Sigmoid colon (tissue), 6 donors: ENCODE measurements at regions not wholly inside any gene's neighbourhood (a gene's known extent, or its start where the extent isn't known, plus 50 kb on each side); places are given as distances from the start of the nearest gene placed in this dataset.

Source experiments
- DNase-seq: peaks from one replicate; pipeline ENCODE4 v3.0.0-alpha.2; 2019
- H3K27ac ChIP-seq, 4 donors: fragments of 200-600 bp; sonication (generic); one replicate each; pipeline ENCODE4 v1.5.1; 2016 to 2019; ENCODE audit warnings: mild to moderate bottlenecking in 1 of 4
- H3K27me3 ChIP-seq, 3 donors: fragments of 200-600 bp; sonication (generic); one replicate each; pipeline ENCODE4 v1.5.1; 2019; ENCODE audit warnings: mild to moderate bottlenecking in 1 of 3
- H3K36me3 ChIP-seq, 4 donors: fragments of 200-600 bp; sonication (generic); one replicate each; pipeline ENCODE4 v1.5.1; 2016 to 2019
- H3K4me1 ChIP-seq, 4 donors: fragments of 200-600 bp; sonication (generic); one replicate each; pipeline ENCODE4 v1.5.1; 2017 to 2019
- H3K4me3 ChIP-seq, 4 donors: fragments of 200-600 bp; sonication (generic); one replicate each; pipeline ENCODE4 v1.5.1; 2017 to 2019; ENCODE audit warnings: mild to moderate bottlenecking in 2 of 4, moderate library complexity in 1 of 4
- H3K9me3 ChIP-seq, 4 donors: fragments of 200-600 bp in 3 of 4; sonication (generic) in 3 of 4; one replicate each; pipeline versions ENCODE4 v1.5.1 to v1.6.1; 2013 to 2019
- CTCF ChIP-seq, 4 experiments: fragments of 450-650 bp in 3 of 4; fragments of 200-600 bp in 1 of 4; IDR thresholded peaks; one replicate each; pipeline ENCODE4 v1.5.1; 2016 to 2019; ENCODE audit warnings: antibody characterized with exemption in 4 of 4, mild to moderate bottlenecking in 3 of 4, moderate library complexity in 2 of 4
- EP300 ChIP-seq, 4 donors: sonication (generic); formaldehyde crosslinking; IDR thresholded peaks; one replicate each; pipeline ENCODE4 v1.6.1; 2017; ENCODE audit warnings: antibody characterized with exemption in 4 of 4
- POLR2A ChIP-seq, 2 donors: fragments of 450-650 bp; IDR thresholded peaks; one replicate each; pipeline ENCODE4 v1.6.1; 2016; ENCODE audit warnings: antibody characterized with exemption in 2 of 2, mild to moderate bottlenecking in 2 of 2, moderate library complexity in 2 of 2
- POLR2AphosphoS5 ChIP-seq, 4 donors: sonication (generic); formaldehyde crosslinking; IDR thresholded peaks; one replicate each; pipeline ENCODE4 v1.6.1; 2017; ENCODE audit warnings: antibody characterized with exemption in 4 of 4
- WGBS, 2 donors: extraction: QIAGEN DNeasy Blood & Tissue Kit; methylation state at CpG; one replicate each; pipeline ENCODE4 v1.1.7; 2013; 5-methylcytosine and 5-hydroxymethylcytosine counted together
- intact Hi-C: fragments of 100-400 bp; cut with DNase I; formaldehyde crosslinking; loops from one replicate; pipeline ENCODE4 v1.15.1; 2023
- donor health status: healthy with polysubstance abuse.
- donor health status: healthy.

GRCh38 chr9:20188616-20189369, 400.0 kb upstream of the SLC24A2 start:
- TF ChIP-seq POLR2A (IDR thresholded peaks at IDR 0.05) (no peak), EP300 (IDR thresholded peaks at IDR 0.05) (no peak), POLR2AphosphoS5 (IDR thresholded peaks at IDR 0.05) (no peak), CTCF (IDR thresholded peaks at IDR 0.05) (no peak)
- Histone ChIP-seq H3K4me1 (no peaks in the 10 kb centered on the region), H3K9me3 (no peaks in the 10 kb centered on the region), H3K27ac (no peak overlapping the region), H3K4me3 (no peak overlapping the region), H3K36me3 (no peaks in the 10 kb centered on the region), H3K27me3 (no peaks in the 10 kb centered on the region)
- 69 to 73% methylated on average over 6 of the region's 6 CpGs for WGBS, 2 donors
- intact Hi-C loops = no loop called here
- no peak for DNase-seq

DNA sequence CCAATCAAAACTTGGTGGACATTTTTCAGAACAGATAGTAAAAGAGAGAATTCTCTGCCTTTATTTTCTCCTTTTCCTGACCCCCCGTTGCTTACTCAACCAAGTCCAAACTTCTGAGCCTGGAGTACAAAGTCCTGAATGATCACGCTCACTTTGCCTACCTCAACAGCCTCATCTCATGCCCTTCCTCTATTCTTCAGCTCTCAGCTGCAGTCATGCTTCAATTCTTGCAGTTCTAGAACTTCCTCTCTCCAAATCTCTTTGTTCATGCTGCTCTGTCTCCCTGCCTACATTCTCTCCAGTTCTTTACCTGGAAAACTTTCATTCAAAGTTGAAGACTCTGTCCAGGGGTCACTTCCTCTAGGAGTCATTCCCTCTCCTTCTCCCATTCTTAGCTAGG, 398.5 kb upstream of the SLC24A2 start:
- 34 to 54% methylated on average over 2 of the region's 2 CpGs for WGBS, 2 donors
- intact Hi-C loops = no loop called here

GRCh38 chr9:20186823-20187222, 398.0 kb upstream of the SLC24A2 start:
- intact Hi-C loops = no loop called here

More for the DNA sequence above, 398.5 kb upstream of the SLC24A2 start:
- Histone ChIP-seq H3K36me3 (no peaks in the 10 kb centered on the region), H3K27me3 (no peaks in the 10 kb centered on the region), H3K4me1 (no peaks in the 10 kb centered on the region), H3K9me3 (no peaks in the 10 kb centered on the region), H3K27ac (no peak overlapping the region), H3K4me3 (no peak overlapping the region)
- DNase-seq = no peak
- TF ChIP-seq POLR2AphosphoS5 (IDR thresholded peaks at IDR 0.05) (no peak), EP300 (IDR thresholded peaks at IDR 0.05) (no peak), CTCF (IDR thresholded peaks at IDR 0.05) (no peak), POLR2A (IDR thresholded peaks at IDR 0.05) (no peak)

DNA sequence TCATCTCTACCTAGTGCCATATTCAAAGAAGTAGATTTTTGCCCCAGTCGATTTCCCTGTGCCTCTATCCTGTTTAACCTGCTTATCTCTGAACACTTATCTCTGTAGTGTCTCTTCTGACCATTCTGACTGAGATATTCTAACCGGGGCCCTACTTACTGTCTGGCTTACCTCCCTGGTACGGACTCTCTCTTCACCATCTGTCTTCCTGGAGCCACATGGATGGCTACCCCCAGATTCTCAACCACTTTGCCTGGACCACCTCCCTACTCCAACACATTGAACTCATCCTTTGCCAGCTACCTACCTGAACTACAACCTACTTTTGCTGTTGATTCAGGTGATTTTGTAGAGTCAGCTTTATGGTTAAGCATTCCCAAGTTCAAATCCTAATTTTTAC, 397.4 kb upstream of the SLC24A2 start:
- Histone ChIP-seq H3K9me3 (no peaks in the 10 kb centered on the region), H3K4me3 (no peak overlapping the region), H3K36me3 (no peaks in the 10 kb centered on the region), H3K4me1 (no peaks in the 10 kb centered on the region), H3K27me3 (no peaks in the 10 kb centered on the region), H3K27ac (no peak overlapping the region)
- no peak for TF ChIP-seq CTCF (IDR thresholded peaks at IDR 0.05)
- TF ChIP-seq POLR2AphosphoS5 (IDR thresholded peaks at IDR 0.05) = no peak
- no peak for DNase-seq
- intact Hi-C loops = no loop called here
- WGBS, 2 donors = 76 to 89% methylated on average over 3 of the region's 3 CpGs

More at GRCh38 chr9:20186823-20187222, 398.0 kb upstream of the SLC24A2 start:
- Histone ChIP-seq H3K27ac (no peak overlapping the region), H3K27me3 (no peaks in the 10 kb centered on the region), H3K4me1 (no peaks in the 10 kb centered on the region), H3K9me3 (no peaks in the 10 kb centered on the region), H3K36me3 (no peaks in the 10 kb centered on the region), H3K4me3 (no peak overlapping the region)
- DNase-seq = no peak
- TF ChIP-seq EP300 (IDR thresholded peaks at IDR 0.05) (no peak), POLR2AphosphoS5 (IDR thresholded peaks at IDR 0.05) (no peak), POLR2A (IDR thresholded peaks at IDR 0.05) (no peak), CTCF (IDR thresholded peaks at IDR 0.05) (no peak)

- TF ChIP-seq POLR2AphosphoS5 (IDR thresholded peaks at IDR 0.05) (no peak), EP300 (IDR thresholded peaks at IDR 0.05) (no peak), POLR2A (IDR thresholded peaks at IDR 0.05) (no peak), CTCF (IDR thresholded peaks at IDR 0.05) (no peak)
- Histone ChIP-seq H3K27ac (no peak overlapping the region), H3K4me3 (no peak overlapping the region), H3K4me1 (no peaks in the 10 kb centered on the region), H3K9me3 (no peaks in the 10 kb centered on the region), H3K27me3 (no peaks in the 10 kb centered on the region), H3K36me3 (no peaks in the 10 kb centered on the region)
- no peak for DNase-seq
- intact Hi-C loops = no loop called here
Observed at GRCh38 chr9:20184541-20184940, 395.7 kb upstream of the SLC24A2 start.
